ENCODE measurements at regions not wholly inside any gene's neighbourhood (a gene's known extent, or its start where the extent isn't known, plus 50 kb on each side); places are given as distances from the start of the nearest gene placed in this dataset.

GRCh38 chr11:32325187-32325586, 110.2 kb downstream of the WT1 start:
- Histone ChIP-seq H3K56ac (ENCODE audit: extremely low read depth, insufficient read depth, low read length) (no peak overlapping the region), H2BK5ac (ENCODE audit: low read depth, low read length, poor library complexity, severe bottlenecking) (no peak overlapping the region), H3K9me3 (ENCODE audit: control insufficient read depth, insufficient read depth, low read length) (no peaks in the 10 kb centered on the region), H3K18ac (ENCODE audit: low read depth, low read length) (no peak overlapping the region), H3K36me3 (ENCODE audit: control insufficient read depth, insufficient read depth, low read length) (no peaks in the 10 kb centered on the region), H3K79me1 (ENCODE audit: low read depth in 1 of 2, low read length in 2 of 2) (no peaks in the 10 kb centered on the region), H3K14ac (replicated peaks; ENCODE audit: low read depth, low read length) (no peak overlapping the region), H4K20me1 (ENCODE audit: insufficient read depth, low read length) (no peaks in the 10 kb centered on the region), H3K27me3 (ENCODE audit: control insufficient read depth, insufficient read depth, low read length) (no peaks in the 10 kb centered on the region; the same call in 1 of the 2 replicates), H2BK120ac (ENCODE audit: low read depth, low read length) (no peak overlapping the region), H4K8ac (ENCODE audit: low read depth in 2 of 2, low read length in 2 of 2) (no peak overlapping the region), H3K27ac (ENCODE audit: insufficient read depth, low read length) (no peak overlapping the region), H4K5ac (ENCODE audit: low read depth, low read length) (no peak overlapping the region), H2AK9ac (replicated peaks; ENCODE audit: low read depth, low read length, poor library complexity) (no peak overlapping the region), H3K23ac (ENCODE audit: low read depth, low read length) (no peak overlapping the region), H3K4ac (ENCODE audit: low read depth, low read length) (no peak overlapping the region), H3K9me1 (ENCODE audit: insufficient read depth, low read length) (no peaks in the 10 kb centered on the region), H2BK15ac (ENCODE audit: low read depth, low read length) (no peak overlapping the region), H3K4me3 (ENCODE audit: insufficient read depth, low read depth, low read length) (no peak overlapping the region), H2AFZ (replicated peaks; ENCODE audit: low read length, poor library complexity) (no peak overlapping the region), H2AK5ac (ENCODE audit: low read depth, low read length) (no peak overlapping the region), H2BK20ac (ENCODE audit: low read depth, low read length) (no peak overlapping the region), H4K91ac (ENCODE audit: insufficient read depth, low read depth, low read length) (no peak overlapping the region), H3K4me1 (ENCODE audit: control insufficient read depth, insufficient read depth, low read length) (no peaks in the 10 kb centered on the region), H3K4me2 (ENCODE audit: low read depth, low read length) (no peak overlapping the region), H3K9ac (ENCODE audit: low read depth, low read length) (no peak overlapping the region)
- dilution Hi-C loops (cut with HindIII; ENCODE audit: low sequenced_read_pairs, unreplicated experiment) (no loop called here), in situ Hi-C loops (cut with MboI; ENCODE audit: low sequenced_read_pairs) (loop anchor here (10.0 kb wide), 1 partner anchor 460 kb away; no protein-coding TSS in a partner anchor), intact Hi-C loops (cut with micrococcal nuclease) (loop anchor here (10.0 kb wide), 1 partner anchor 260 kb away; the partner anchor contains the start of gene EIF3M)
- no TSS peak for BruUV-seq (replicated peaks)
- CTCF ChIA-PET = interaction anchor here (0.5 kb wide), 1 partner anchor 206 kb away, joined by 5 read pairs; no protein-coding TSS in a partner anchor
- ATAC-seq (ENCODE audit: low read depth) = no peak
- POLR2A ChIA-PET (ENCODE audit: unreplicated experiment) = no interaction called here
- 40% methylated on average over 1 of the region's 3 CpGs; no CpG with 5 or more reads in 1 of the 2 experiments for WGBS, 2 experiments (ENCODE audit: extremely low coverage in 2 of 2, insufficient read length in 1 of 2)
- DNase-seq = no peak
- TF ChIP-seq BHLHE40 (IDR thresholded peaks at IDR 0.05; ENCODE audit: low read depth, low read length) (no peak), CHD1 (IDR thresholded peaks at IDR 0.05; ENCODE audit: low read depth, low read length) (no peak), FOS (IDR thresholded peaks at IDR 0.05; ENCODE audit: low read depth, low read length) (no peak)

Measured in IMR-90 (cell line).